ENCODE measurements at regions not wholly inside any gene's neighbourhood (a gene's known extent, or its start where the extent isn't known, plus 50 kb on each side); places are given as distances from the start of the nearest gene placed in this dataset.

GRCh38 chr17:17398188-17398942, 78.4 kb upstream of the MED9 start:
- peak overlapping the region; percentile 69 for H3K27ac ChIP-seq
- TF ChIP-seq POLR2AphosphoS5 (IDR thresholded peaks at IDR 0.05; ENCODE audit: insufficient read depth in 1 of 2, low read depth in 1 of 2) (peak; percentile 14 to 55), POLR2A (IDR thresholded peaks at IDR 0.05) (no peak)

GRCh38 chr17:17398943-17399926, 77.6 kb upstream of the MED9 start:
- H3K9me3 ChIP-seq: no peaks in the 10 kb centered on the region
- peak overlapping the region; percentile 69 for H3K27ac ChIP-seq
- TF ChIP-seq POLR2A (IDR thresholded peaks at IDR 0.05) (no peak), POLR2AphosphoS5 (IDR thresholded peaks at IDR 0.05; ENCODE audit: insufficient read depth in 1 of 2, low read depth in 1 of 2) (peak in 1 of 2 donors; percentile 7), CTCF (IDR thresholded peaks at IDR 0.05) (no peak)
- intact Hi-C loops (cut with DNase I): no loop called here
- no peak overlapping the region for H3K4me3 ChIP-seq
- H3K36me3 ChIP-seq: no peaks in the 10 kb centered on the region
- no peaks in the 10 kb centered on the region for H3K27me3 ChIP-seq
- H3K4me1 ChIP-seq: peaks cover 17% of the 10 kb centered on the region
- DNase-seq (ENCODE audit: extremely low spot score in 2 of 2): no peak

More at GRCh38 chr17:17398188-17398942, 78.4 kb upstream of the MED9 start:
- intact Hi-C loops (cut with DNase I): no loop called here
- H3K9me3 ChIP-seq: no peaks in the 10 kb centered on the region
- DNase-seq (ENCODE audit: extremely low spot score in 2 of 2): no peak
- no peaks in the 10 kb centered on the region for H3K27me3 ChIP-seq
- no peak overlapping the region for H3K4me3 ChIP-seq
- peaks cover 17% of the 10 kb centered on the region for H3K4me1 ChIP-seq
- H3K36me3 ChIP-seq: no peaks in the 10 kb centered on the region

GRCh38 chr17:17400070-17400469, 76.7 kb upstream of the MED9 start:
- intact Hi-C loops (cut with DNase I): loop anchor here (5.0 kb wide), 1 partner anchor 482 kb away; no protein-coding TSS in a partner anchor
- Histone ChIP-seq H3K27me3 (no peaks in the 10 kb centered on the region), H3K9me3 (no peaks in the 10 kb centered on the region), H3K36me3 (no peaks in the 10 kb centered on the region), H3K27ac (peak overlapping the region; percentile 69), H3K4me1 (peaks cover 17% of the 10 kb centered on the region), H3K4me3 (no peak overlapping the region)
- DNase-seq (ENCODE audit: extremely low spot score in 2 of 2): no peak
- TF ChIP-seq CTCF (IDR thresholded peaks at IDR 0.05): no peak

- Histone ChIP-seq H3K36me3 (no peaks in the 10 kb centered on the region), H3K4me3 (no peak overlapping the region), H3K27ac (no peak overlapping the region), H3K9me3 (no peaks in the 10 kb centered on the region), H3K4me1 (peaks cover 17% of the 10 kb centered on the region), H3K27me3 (no peaks in the 10 kb centered on the region)
- DNase-seq (ENCODE audit: extremely low spot score in 2 of 2): no peak
- TF ChIP-seq POLR2A (IDR thresholded peaks at IDR 0.05): no peak
- no peak for TF ChIP-seq POLR2AphosphoS5 (IDR thresholded peaks at IDR 0.05; ENCODE audit: insufficient read depth in 1 of 2, low read depth in 1 of 2)
- TF ChIP-seq CTCF (IDR thresholded peaks at IDR 0.05): no peak
- intact Hi-C loops (cut with DNase I): loop anchor here (5.0 kb wide), 1 partner anchor 482 kb away; no protein-coding TSS in a partner anchor
These were observed 76.1 kb upstream of the MED9 start for GRCh38 chr17:17400566-17401184.

GRCh38 chr17:17401271-17401781, 75.5 kb upstream of the MED9 start:
- TF ChIP-seq POLR2A (IDR thresholded peaks at IDR 0.05) (no peak), POLR2AphosphoS5 (IDR thresholded peaks at IDR 0.05; ENCODE audit: insufficient read depth in 1 of 2, low read depth in 1 of 2) (no peak)
- H3K27me3 ChIP-seq: no peaks in the 10 kb centered on the region
- no peaks in the 10 kb centered on the region for H3K9me3 ChIP-seq
- H3K36me3 ChIP-seq: no peaks in the 10 kb centered on the region
- no peak overlapping the region for H3K27ac ChIP-seq
- no peak for DNase-seq (ENCODE audit: extremely low spot score in 2 of 2)
- intact Hi-C loops (cut with DNase I): loop anchor here (5.0 kb wide), 1 partner anchor 481 kb away; no protein-coding TSS in a partner anchor
- no peak overlapping the region for H3K4me3 ChIP-seq
- peaks cover 17% of the 10 kb centered on the region for H3K4me1 ChIP-seq

All from vagina (tissue), 2 donors.